Activated B cell treated with CpG ODN at 0.5 μM for 24 hours (primary cell): ENCODE measurements at regions not wholly inside any gene's neighbourhood (a gene's known extent, or its start where the extent isn't known, plus 50 kb on each side); places are given as distances from the start of the nearest gene placed in this dataset.

ENCODE experiments used
- ATAC-seq: fragments of 200-7000 bp; cut with Tn5 transposase; one replicate; pipeline ENCODE4 v1.10.0; 2021; ENCODE audit warnings: low read depth, mild to moderate bottlenecking, moderate library complexity
- CTCF ChIA-PET: fragments of 350-600 bp; sonication (Branson Sonifier 250); formaldehyde crosslinking; loops from one replicate; lab custom pipeline; 2021; ENCODE audit warnings: antibody characterized with exemption; lab: Charles Lee
- POLR2A ChIA-PET: fragments of 350-600 bp; sonication (Branson Sonifier 250); formaldehyde crosslinking; loops from one replicate; lab custom pipeline; 2021; ENCODE audit warnings: antibody characterized with exemption; lab: Charles Lee
- DNase-seq: peaks from one replicate; pipeline ENCODE4 v3.0.0; 2022
- H3K27ac Mint-ChIP-seq: one replicate; pipeline ENCODE4 v1.8.0; 2020; ENCODE audit warnings: mixed read lengths
- H3K27me3 Mint-ChIP-seq: one replicate; pipeline ENCODE4 v1.8.0; 2021; ENCODE audit warnings: mixed read lengths
- H3K36me3 Mint-ChIP-seq: one replicate; pipeline ENCODE4 v1.8.0; 2021; ENCODE audit warnings: low read depth, mixed read lengths
- H3K4me1 Mint-ChIP-seq: one replicate; pipeline ENCODE4 v1.8.0; 2021; ENCODE audit warnings: mixed read lengths
- H3K4me3 Mint-ChIP-seq: one replicate; pipeline ENCODE4 v1.8.0; 2020; ENCODE audit warnings: mild to moderate bottlenecking, mixed read lengths
- H3K9me3 Mint-ChIP-seq: one replicate; pipeline ENCODE4 v1.8.0; 2020; ENCODE audit warnings: mixed read lengths
- CTCF ChIP-seq: fragments of 200-600 bp; IDR thresholded peaks from one replicate; pipeline ENCODE4 v1.8.0; 2022; ENCODE audit warnings: antibody characterized with exemption, mild to moderate bottlenecking
- intact Hi-C: fragments of 100-400 bp; cut with micrococcal nuclease; formaldehyde crosslinking; loops from one replicate; pipeline ENCODE4 v1.15.1; 2024

- H3K4me3 Mint-ChIP-seq: no peak overlapping the region
- no peak for TF ChIP-seq CTCF
- H3K27ac Mint-ChIP-seq: no peak overlapping the region
- CTCF ChIA-PET: no interaction called here
- H3K9me3 Mint-ChIP-seq: no peaks in the 10 kb centered on the region
- POLR2A ChIA-PET: no interaction called here
- DNase-seq (no peak), ATAC-seq (no peak)
- intact Hi-C loops: no loop called here
- H3K27me3 Mint-ChIP-seq: no peaks in the 10 kb centered on the region
- no peaks in the 10 kb centered on the region for H3K4me1 Mint-ChIP-seq
- H3K36me3 Mint-ChIP-seq: no peaks in the 10 kb centered on the region
Measured at GRCh38 chr6:56407883-56408410, 160.6 kb upstream of the COL21A1 start.

GRCh38 chr6:56406276-56407269, 159.2 kb upstream of the COL21A1 start:
- POLR2A ChIA-PET: no interaction called here
- TF ChIP-seq CTCF: no peak
- Mint-ChIP-seq H3K4me1 (no peaks in the 10 kb centered on the region), H3K4me3 (no peak overlapping the region), H3K27me3 (no peaks in the 10 kb centered on the region), H3K9me3 (peaks cover 6% of the 10 kb centered on the region), H3K36me3 (no peaks in the 10 kb centered on the region), H3K27ac (no peak overlapping the region)
- ATAC-seq: no peak
- CTCF ChIA-PET: no interaction called here
- intact Hi-C loops: no loop called here
- DNase-seq: no peak

GRCh38 chr6:56404599-56404998, 157.2 kb upstream of the COL21A1 start:
- POLR2A ChIA-PET: no interaction called here
- H3K36me3 Mint-ChIP-seq: no peaks in the 10 kb centered on the region
- ATAC-seq (no peak), DNase-seq (no peak)
- H3K9me3 Mint-ChIP-seq: peaks cover 9% of the 10 kb centered on the region
- no peak overlapping the region for H3K4me3 Mint-ChIP-seq
- no peak for TF ChIP-seq CTCF
- no peaks in the 10 kb centered on the region for H3K27me3 Mint-ChIP-seq
- CTCF ChIA-PET: no interaction called here
- intact Hi-C loops: no loop called here
- no peak overlapping the region for H3K27ac Mint-ChIP-seq
- no peaks in the 10 kb centered on the region for H3K4me1 Mint-ChIP-seq

- ChIA-PET POLR2A (no interaction called here), CTCF (no interaction called here)
- intact Hi-C loops: no loop called here
- ATAC-seq (no peak), DNase-seq (no peak)
- Mint-ChIP-seq H3K27ac (no peak overlapping the region), H3K4me3 (no peak overlapping the region), H3K4me1 (no peaks in the 10 kb centered on the region), H3K36me3 (no peaks in the 10 kb centered on the region), H3K27me3 (no peaks in the 10 kb centered on the region), H3K9me3 (peaks cover 9% of the 10 kb centered on the region)
- no peak for TF ChIP-seq CTCF
Measured at GRCh38 chr6:56403745-56404144, 156.4 kb upstream of the COL21A1 start.

GRCh38 chr6:56401477-56402070, 154.2 kb upstream of the COL21A1 start:
- no peaks in the 10 kb centered on the region for H3K27me3 Mint-ChIP-seq
- H3K27ac Mint-ChIP-seq: no peak overlapping the region
- DNase-seq (no peak), ATAC-seq (no peak)
- CTCF ChIA-PET: no interaction called here
- no peak overlapping the region for H3K4me3 Mint-ChIP-seq
- H3K4me1 Mint-ChIP-seq: no peaks in the 10 kb centered on the region
- H3K36me3 Mint-ChIP-seq: no peaks in the 10 kb centered on the region
- peaks cover 9% of the 10 kb centered on the region for H3K9me3 Mint-ChIP-seq
- POLR2A ChIA-PET: no interaction called here
- TF ChIP-seq CTCF: no peak
- intact Hi-C loops: no loop called here
